Prostate gland (tissue), 2 donors: ENCODE measurements at regions not wholly inside any gene's neighbourhood (a gene's known extent, or its start where the extent isn't known, plus 50 kb on each side); places are given as distances from the start of the nearest gene placed in this dataset.

ENCODE experiments used
- DNase-seq: peaks from one replicate; pipeline ENCODE4 v3.0.0-alpha.2; 2019; ENCODE audit warnings: low spot score
- H3K27ac ChIP-seq, 2 donors: fragments of 200-600 bp; sonication (generic); 2 replicates each; pipeline ENCODE4 v1.5.1; 2017 to 2019
- H3K27me3 ChIP-seq: fragments of 200-600 bp; sonication (generic); replicated peaks from 2 replicates; pipeline ENCODE4 v1.5.1; 2019; ENCODE audit not compliant: insufficient read depth
- H3K36me3 ChIP-seq, 2 donors: fragments of 200-600 bp; sonication (generic); 1 replicate in 1 of 2; 2 replicates in 1 of 2; pipeline versions ENCODE4 v1.5.1 to v1.8.1; 2017 to 2019
- H3K4me1 ChIP-seq: fragments of 200-600 bp; sonication (generic); replicated peaks from 2 replicates; pipeline ENCODE4 v1.5.1; 2019
- H3K4me3 ChIP-seq, 2 donors: fragments of 200-600 bp; sonication (generic); 2 replicates each; pipeline ENCODE4 v1.5.1; 2017 to 2019
- H3K9me3 ChIP-seq: fragments of 200-600 bp; sonication (generic); 2 replicates; pipeline ENCODE4 v1.5.1; 2017
- CTCF ChIP-seq, 4 experiments: fragments of 200-600 bp in 2 of 4; fragments of 450-650 bp in 2 of 4; sonication (generic) in 2 of 4; IDR thresholded peaks; 1 replicate in 3 of 4; 2 replicates in 1 of 4; pipeline ENCODE4 v1.5.1; 2016 to 2019; ENCODE audit warnings: antibody characterized with exemption in 4 of 4, mild to moderate bottlenecking in 2 of 4, moderate library complexity in 2 of 4
- POLR2A ChIP-seq: fragments of 450-650 bp; IDR thresholded peaks from one replicate; pipeline ENCODE4 v1.6.1; 2016; ENCODE audit warnings: antibody characterized with exemption, mild to moderate bottlenecking
- POLR2AphosphoS5 ChIP-seq: sonication (generic); formaldehyde crosslinking; IDR thresholded peaks from one replicate; pipeline ENCODE4 v1.6.1; 2017; ENCODE audit warnings: antibody characterized with exemption
- WGBS: methylation state at CpG from one replicate; pipeline ENCODE4 v1.1.5; 2018; 5-methylcytosine and 5-hydroxymethylcytosine counted together
- intact Hi-C: fragments of 100-400 bp; cut with DNase I; formaldehyde crosslinking; loops from one replicate; pipeline ENCODE4 v1.14.2; 2022

GRCh38 chr1:168824418-168825065, 95.5 kb upstream of the DPT start:
- no peak for TF ChIP-seq POLR2A
- TF ChIP-seq CTCF (IDR thresholded peaks at IDR 0.05): no peak
- TF ChIP-seq POLR2AphosphoS5: no peak
- no peak for DNase-seq
- 74% methylated on average over 2 of the region's 2 CpGs for WGBS
- no peak overlapping the region for H3K4me3 ChIP-seq
- no peaks in the 10 kb centered on the region for H3K4me1 ChIP-seq
- no peaks in the 10 kb centered on the region for H3K9me3 ChIP-seq
- no peak overlapping the region for H3K27ac ChIP-seq
- intact Hi-C loops: no loop called here
- no peaks in the 10 kb centered on the region for H3K36me3 ChIP-seq
- no peaks in the 10 kb centered on the region for H3K27me3 ChIP-seq

GRCh38 chr1:168825129-168825528, 96.1 kb upstream of the DPT start:
- intact Hi-C loops: no loop called here
- no peak for TF ChIP-seq POLR2A
- no peak for TF ChIP-seq POLR2AphosphoS5
- no peak for TF ChIP-seq CTCF (IDR thresholded peaks at IDR 0.05)
- WGBS: 40% methylated on average over 1 of the region's 1 CpG
- Histone ChIP-seq H3K27me3 (no peaks in the 10 kb centered on the region), H3K9me3 (no peaks in the 10 kb centered on the region), H3K36me3 (no peaks in the 10 kb centered on the region), H3K4me1 (no peaks in the 10 kb centered on the region), H3K27ac (no peak overlapping the region), H3K4me3 (no peak overlapping the region)
- no peak for DNase-seq

- WGBS: 62% methylated on average over 3 of the region's 3 CpGs
- H3K27me3 ChIP-seq: no peaks in the 10 kb centered on the region
- no peaks in the 10 kb centered on the region for H3K9me3 ChIP-seq
- H3K36me3 ChIP-seq: no peaks in the 10 kb centered on the region
- no peak overlapping the region for H3K27ac ChIP-seq
- intact Hi-C loops: no loop called here
- TF ChIP-seq POLR2AphosphoS5 (no peak), POLR2A (no peak), CTCF (IDR thresholded peaks at IDR 0.05) (no peak)
- H3K4me1 ChIP-seq: no peaks in the 10 kb centered on the region
- DNase-seq: no peak
- no peak overlapping the region for H3K4me3 ChIP-seq
These were observed 96.8 kb upstream of the DPT start for GRCh38 chr1:168825820-168826219.

- Histone ChIP-seq H3K27ac (no peak overlapping the region), H3K9me3 (no peaks in the 10 kb centered on the region), H3K4me3 (no peak overlapping the region), H3K27me3 (no peaks in the 10 kb centered on the region), H3K36me3 (no peaks in the 10 kb centered on the region), H3K4me1 (no peaks in the 10 kb centered on the region)
- 99% methylated on average over 3 of the region's 3 CpGs for WGBS
- TF ChIP-seq CTCF (IDR thresholded peaks at IDR 0.05) (no peak), POLR2AphosphoS5 (no peak), POLR2A (no peak)
- intact Hi-C loops: no loop called here
- no peak for DNase-seq
These were observed 97.3 kb upstream of the DPT start for GRCh38 chr1:168826269-168826668.

GRCh38 chr1:168827557-168827956, 98.6 kb upstream of the DPT start:
- no peaks in the 10 kb centered on the region for H3K36me3 ChIP-seq
- TF ChIP-seq POLR2A (no peak), POLR2AphosphoS5 (no peak), CTCF (IDR thresholded peaks at IDR 0.05) (no peak)

More at GRCh38 chr1:168827557-168827956, 98.6 kb upstream of the DPT start:
- no peaks in the 10 kb centered on the region for H3K27me3 ChIP-seq
- 87% methylated on average over 2 of the region's 2 CpGs for WGBS
- no peak overlapping the region for H3K4me3 ChIP-seq
- no peaks in the 10 kb centered on the region for H3K9me3 ChIP-seq
- H3K27ac ChIP-seq: no peak overlapping the region
- intact Hi-C loops: no loop called here
- H3K4me1 ChIP-seq: no peaks in the 10 kb centered on the region
- no peak for DNase-seq
